Astrocyte (in vitro differentiated cells and primary cell): ENCODE measurements at regions not wholly inside any gene's neighbourhood (a gene's known extent, or its start where the extent isn't known, plus 50 kb on each side); places are given as distances from the start of the nearest gene placed in this dataset.

Source experiments
- EZH2 ChIP-seq: IDR thresholded peaks from 2 replicates; pipeline ENCODE4 v1.6.1; 2012; ENCODE audit warnings: mild to moderate bottlenecking, low read length, inconsistent platforms; ENCODE audit not compliant: insufficient read depth
- TF ChIP-seq, protein P1 (sequence below): IDR thresholded peaks from 2 replicates; pipeline ENCODE4 v1.5.1; 2011; ENCODE audit warnings: low read depth, mild to moderate bottlenecking, inconsistent platforms, low read length, moderate library complexity; ENCODE audit not compliant: insufficient read depth

DNA sequence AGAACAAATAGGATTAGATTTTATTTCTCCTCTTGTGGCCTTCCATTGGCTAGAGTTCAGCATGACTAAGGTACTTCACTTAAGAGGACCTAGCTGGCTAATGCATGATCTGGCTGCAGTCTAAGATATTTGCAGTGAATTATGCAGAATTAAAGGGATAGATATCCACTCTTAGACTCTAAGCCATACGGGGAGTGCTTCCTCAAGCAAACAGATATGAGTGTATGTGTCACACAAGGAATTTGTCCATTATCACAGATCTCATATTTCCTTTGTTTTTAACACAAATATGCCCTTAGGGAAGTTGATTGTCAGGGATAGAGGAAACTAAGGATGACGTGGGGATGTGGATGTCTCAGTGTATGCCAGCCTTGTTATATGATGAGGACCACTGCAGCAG is 88.1 kb upstream of the DHRS4 start:
- no peak for TF ChIP-seq EZH2
- TF ChIP-seq, protein P1, sequence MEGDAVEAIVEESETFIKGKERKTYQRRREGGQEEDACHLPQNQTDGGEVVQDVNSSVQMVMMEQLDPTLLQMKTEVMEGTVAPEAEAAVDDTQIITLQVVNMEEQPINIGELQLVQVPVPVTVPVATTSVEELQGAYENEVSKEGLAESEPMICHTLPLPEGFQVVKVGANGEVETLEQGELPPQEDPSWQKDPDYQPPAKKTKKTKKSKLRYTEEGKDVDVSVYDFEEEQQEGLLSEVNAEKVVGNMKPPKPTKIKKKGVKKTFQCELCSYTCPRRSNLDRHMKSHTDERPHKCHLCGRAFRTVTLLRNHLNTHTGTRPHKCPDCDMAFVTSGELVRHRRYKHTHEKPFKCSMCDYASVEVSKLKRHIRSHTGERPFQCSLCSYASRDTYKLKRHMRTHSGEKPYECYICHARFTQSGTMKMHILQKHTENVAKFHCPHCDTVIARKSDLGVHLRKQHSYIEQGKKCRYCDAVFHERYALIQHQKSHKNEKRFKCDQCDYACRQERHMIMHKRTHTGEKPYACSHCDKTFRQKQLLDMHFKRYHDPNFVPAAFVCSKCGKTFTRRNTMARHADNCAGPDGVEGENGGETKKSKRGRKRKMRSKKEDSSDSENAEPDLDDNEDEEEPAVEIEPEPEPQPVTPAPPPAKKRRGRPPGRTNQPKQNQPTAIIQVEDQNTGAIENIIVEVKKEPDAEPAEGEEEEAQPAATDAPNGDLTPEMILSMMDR, result no peak
